Astrocyte of the spinal cord (primary cell): ENCODE measurements at regions not wholly inside any gene's neighbourhood (a gene's known extent, or its start where the extent isn't known, plus 50 kb on each side); places are given as distances from the start of the nearest gene placed in this dataset.
"Not testable (repeated sequence)": the region's sequence is repeated elsewhere in the genome, so short reads cannot be mapped to it uniquely, and the experiment has no call there.

Source experiments
- DNase-seq: peaks from one replicate; pipeline ENCODE4 v3.0.0; 2011; ENCODE audit warnings: low read depth, low spot score
- H3K4me3 ChIP-seq: 2 replicates; pipeline ENCODE4 v1.5.1; 2011; ENCODE audit warnings: low read depth, mild to moderate bottlenecking, low read length, moderate library complexity
- in situ Hi-C: cut with HindIII; loops from 2 replicates; pipeline ENCODE4 v1.10.0; 2017; ENCODE audit warnings: low sequenced_read_pairs
- TF ChIP-seq, protein P1 (sequence below): IDR thresholded peaks from 2 replicates; pipeline ENCODE4 v1.5.1; 2012; ENCODE audit warnings: low read depth, mild to moderate bottlenecking, low read length, inconsistent platforms

- in situ Hi-C loops, result no loop called here
- TF ChIP-seq, protein P1, sequence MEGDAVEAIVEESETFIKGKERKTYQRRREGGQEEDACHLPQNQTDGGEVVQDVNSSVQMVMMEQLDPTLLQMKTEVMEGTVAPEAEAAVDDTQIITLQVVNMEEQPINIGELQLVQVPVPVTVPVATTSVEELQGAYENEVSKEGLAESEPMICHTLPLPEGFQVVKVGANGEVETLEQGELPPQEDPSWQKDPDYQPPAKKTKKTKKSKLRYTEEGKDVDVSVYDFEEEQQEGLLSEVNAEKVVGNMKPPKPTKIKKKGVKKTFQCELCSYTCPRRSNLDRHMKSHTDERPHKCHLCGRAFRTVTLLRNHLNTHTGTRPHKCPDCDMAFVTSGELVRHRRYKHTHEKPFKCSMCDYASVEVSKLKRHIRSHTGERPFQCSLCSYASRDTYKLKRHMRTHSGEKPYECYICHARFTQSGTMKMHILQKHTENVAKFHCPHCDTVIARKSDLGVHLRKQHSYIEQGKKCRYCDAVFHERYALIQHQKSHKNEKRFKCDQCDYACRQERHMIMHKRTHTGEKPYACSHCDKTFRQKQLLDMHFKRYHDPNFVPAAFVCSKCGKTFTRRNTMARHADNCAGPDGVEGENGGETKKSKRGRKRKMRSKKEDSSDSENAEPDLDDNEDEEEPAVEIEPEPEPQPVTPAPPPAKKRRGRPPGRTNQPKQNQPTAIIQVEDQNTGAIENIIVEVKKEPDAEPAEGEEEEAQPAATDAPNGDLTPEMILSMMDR, result peak; percentile 80
- peak; percentile 55 for DNase-seq
- no peak overlapping the region for H3K4me3 ChIP-seq
Measured at GRCh38 chr9:33737811-33738606, 57.4 kb upstream of the PRSS3 start.

- no peak for DNase-seq
- no peak overlapping the region for H3K4me3 ChIP-seq
- in situ Hi-C loops, result no loop called here
- TF ChIP-seq, protein P1, result no peak
Measured at GRCh38 chr9:33739398-33739797, 56.0 kb upstream of the PRSS3 start.

- TF ChIP-seq, protein P1, result no peak
- no peak for DNase-seq
- H3K4me3 ChIP-seq, result no peak overlapping the region
- in situ Hi-C loops, result no loop called here
Measured at GRCh38 chr9:33740075-33740474, 55.3 kb upstream of the PRSS3 start.

- in situ Hi-C loops, result not testable (repeated sequence)
Measured at GRCh38 chr9:33740958-33741357, 54.4 kb upstream of the PRSS3 start.

DNA sequence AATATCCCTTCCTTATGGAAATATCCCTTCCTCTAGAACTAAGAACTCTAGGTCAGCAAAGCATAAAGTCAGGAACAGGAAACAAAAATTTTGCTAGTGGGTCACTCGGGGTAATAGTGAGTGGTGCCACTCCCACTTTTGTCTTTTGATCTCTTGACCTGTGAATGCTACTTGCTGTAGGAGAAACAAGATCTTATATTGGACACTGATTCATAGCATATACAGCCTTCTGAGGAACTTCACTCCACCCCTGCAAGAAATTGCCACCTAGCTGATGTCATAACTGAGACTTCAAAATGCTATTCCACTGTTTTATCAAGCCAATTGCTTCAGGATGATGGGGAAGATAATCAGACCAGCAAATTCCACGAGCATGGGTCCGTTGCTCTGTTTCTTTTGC, 53.3 kb upstream of the PRSS3 start:
- TF ChIP-seq, protein P1, result no peak
- H3K4me3 ChIP-seq, result no peak overlapping the region
- in situ Hi-C loops, result no loop called here
- DNase-seq, result no peak

More at GRCh38 chr9:33740958-33741357, 54.4 kb upstream of the PRSS3 start:
- DNase-seq, H3K4me3 ChIP-seq: not testable (repeated sequence)

DNA sequence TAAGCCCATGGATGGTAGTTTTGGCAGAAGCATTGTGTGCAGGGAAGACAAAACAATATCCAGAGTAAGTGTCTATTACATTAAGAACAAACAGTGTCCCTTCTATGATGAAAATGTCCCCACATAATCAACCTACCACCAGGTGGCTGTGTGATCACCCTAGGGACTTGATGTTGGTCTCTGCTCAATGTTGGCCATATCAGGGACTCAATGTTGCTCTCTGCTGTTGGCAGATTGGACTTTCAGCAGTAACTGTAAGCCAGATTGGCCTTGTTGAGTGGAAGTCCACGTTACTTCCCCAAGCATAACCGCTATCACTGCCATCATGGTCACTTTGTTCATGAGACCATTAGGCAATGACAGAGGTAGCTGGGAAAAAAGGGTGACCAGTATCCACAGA, 52.8 kb upstream of the PRSS3 start:
- DNase-seq, result no peak

More for the DNA sequence above, 52.8 kb upstream of the PRSS3 start:
- H3K4me3 ChIP-seq, result no peak overlapping the region
- TF ChIP-seq, protein P1, result no peak
- in situ Hi-C loops, result no loop called here
